HAP-1 (cell line): ENCODE measurements at regions not wholly inside any gene's neighbourhood (a gene's known extent, or its start where the extent isn't known, plus 50 kb on each side); places are given as distances from the start of the nearest gene placed in this dataset.
"Not testable (repeated sequence)": the region's sequence is repeated elsewhere in the genome, so short reads cannot be mapped to it uniquely, and the experiment has no call there.

Experiments
- DNase-seq, 2 experiments: peaks; one replicate each; pipeline ENCODE4 v3.0.0-alpha.2; 2016 to 2020; ENCODE audit warnings: low spot score in 2 of 2
- H3K27me3 ChIP-seq: fragments of 250-450 bp; sonication (Bioruptor Pico); 2 replicates; pipeline ENCODE4 v1.5.1; 2020; ENCODE audit warnings: low read depth, mild to moderate bottlenecking, moderate library complexity
- H3K36me3 ChIP-seq: fragments of 250-450 bp; sonication (Bioruptor Pico); replicated peaks from 2 replicates; pipeline ENCODE4 v1.5.1; 2020; ENCODE audit warnings: mild to moderate bottlenecking
- H3K4me1 ChIP-seq: fragments of 250-450 bp; sonication (Bioruptor Pico); 2 replicates; pipeline ENCODE4 v1.5.1; 2020; ENCODE audit warnings: mild to moderate bottlenecking
- H3K4me3 ChIP-seq: fragments of 250-450 bp; sonication (Bioruptor Pico); 2 replicates; pipeline ENCODE4 v1.5.1; 2020; ENCODE audit warnings: mild to moderate bottlenecking, moderate library complexity
- H3K9me3 ChIP-seq: fragments of 250-450 bp; sonication (Bioruptor Pico); 2 replicates; pipeline ENCODE4 v1.5.1; 2020; ENCODE audit warnings: mild to moderate bottlenecking, moderate library complexity
- in situ Hi-C: fragments of 300-500 bp; cut with MboI; formaldehyde crosslinking; loops from 3 replicates; pipeline ENCODE4 v1.14.3; 2020; ENCODE audit warnings: low sequenced_read_pairs, inconsistent platforms, mixed read lengths

DNA sequence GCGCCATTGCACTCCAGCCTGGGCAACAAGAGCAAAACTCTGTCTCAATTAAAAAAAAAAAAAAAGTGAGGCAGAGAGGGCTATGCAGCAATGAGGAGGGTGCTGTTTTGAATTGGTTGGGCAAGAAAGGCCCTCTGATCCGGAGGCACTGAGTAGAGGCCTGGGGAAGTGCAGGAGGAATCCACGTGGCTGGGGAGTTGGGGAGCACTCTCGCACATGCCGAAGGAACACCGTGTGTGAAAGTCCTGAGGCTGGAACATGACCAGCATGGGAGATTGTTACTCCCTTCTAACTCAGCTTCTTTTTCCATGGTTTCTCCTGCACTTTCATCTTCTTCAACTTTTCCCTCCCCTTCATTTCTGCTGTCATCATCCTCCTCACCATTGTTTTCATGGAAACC lies 347.9 kb upstream of the HS6ST1 start:
- in situ Hi-C loops = no loop called here
- H3K9me3 ChIP-seq = no peaks in the 10 kb centered on the region
- H3K36me3 ChIP-seq = no peaks in the 10 kb centered on the region
- H3K4me3 ChIP-seq = no peak overlapping the region
- DNase-seq = no peak
- H3K4me1 ChIP-seq = no peaks in the 10 kb centered on the region
- no peaks in the 10 kb centered on the region for H3K27me3 ChIP-seq

- Histone ChIP-seq H3K36me3 (no peaks in the 10 kb centered on the region), H3K4me1 (no peaks in the 10 kb centered on the region), H3K4me3 (no peak overlapping the region), H3K9me3 (no peaks in the 10 kb centered on the region), H3K27me3 (no peaks in the 10 kb centered on the region)
- DNase-seq = no peak
- in situ Hi-C loops = no loop called here
Measured at GRCh38 chr2:128667391-128667790, 348.7 kb upstream of the HS6ST1 start.

- no peak overlapping the region for H3K4me3 ChIP-seq
- no peaks in the 10 kb centered on the region for H3K36me3 ChIP-seq
- DNase-seq = no peak
- H3K9me3 ChIP-seq = no peaks in the 10 kb centered on the region
- no peaks in the 10 kb centered on the region for H3K27me3 ChIP-seq
- in situ Hi-C loops = no loop called here
- H3K4me1 ChIP-seq = no peaks in the 10 kb centered on the region
Measured at GRCh38 chr2:128668946-128669345, 350.3 kb upstream of the HS6ST1 start.

DNA sequence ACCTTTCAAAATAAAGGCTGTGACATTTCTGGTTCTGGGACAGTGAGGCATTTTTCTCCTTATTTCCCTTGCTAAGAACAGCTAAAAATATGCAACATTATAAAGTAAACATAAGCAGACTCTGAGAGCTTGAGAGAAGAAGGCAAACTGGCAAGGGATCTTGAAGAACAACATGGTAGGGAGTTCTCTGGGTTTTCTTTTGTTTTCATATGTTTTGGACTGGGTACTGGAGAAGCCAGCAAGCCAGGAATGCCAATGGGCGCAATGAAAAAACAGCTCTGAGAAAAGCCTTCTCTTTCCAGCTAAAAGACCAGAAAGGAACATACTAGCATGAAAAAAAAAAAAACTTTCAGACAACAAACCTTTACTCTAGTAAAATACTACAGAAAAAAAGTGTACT lies 351.4 kb upstream of the HS6ST1 start:
- Histone ChIP-seq H3K27me3 (no peaks in the 10 kb centered on the region), H3K9me3 (no peaks in the 10 kb centered on the region), H3K4me1 (no peaks in the 10 kb centered on the region), H3K36me3 (no peaks in the 10 kb centered on the region), H3K4me3 (no peak overlapping the region)
- in situ Hi-C loops = no loop called here
- no peak for DNase-seq

DNA sequence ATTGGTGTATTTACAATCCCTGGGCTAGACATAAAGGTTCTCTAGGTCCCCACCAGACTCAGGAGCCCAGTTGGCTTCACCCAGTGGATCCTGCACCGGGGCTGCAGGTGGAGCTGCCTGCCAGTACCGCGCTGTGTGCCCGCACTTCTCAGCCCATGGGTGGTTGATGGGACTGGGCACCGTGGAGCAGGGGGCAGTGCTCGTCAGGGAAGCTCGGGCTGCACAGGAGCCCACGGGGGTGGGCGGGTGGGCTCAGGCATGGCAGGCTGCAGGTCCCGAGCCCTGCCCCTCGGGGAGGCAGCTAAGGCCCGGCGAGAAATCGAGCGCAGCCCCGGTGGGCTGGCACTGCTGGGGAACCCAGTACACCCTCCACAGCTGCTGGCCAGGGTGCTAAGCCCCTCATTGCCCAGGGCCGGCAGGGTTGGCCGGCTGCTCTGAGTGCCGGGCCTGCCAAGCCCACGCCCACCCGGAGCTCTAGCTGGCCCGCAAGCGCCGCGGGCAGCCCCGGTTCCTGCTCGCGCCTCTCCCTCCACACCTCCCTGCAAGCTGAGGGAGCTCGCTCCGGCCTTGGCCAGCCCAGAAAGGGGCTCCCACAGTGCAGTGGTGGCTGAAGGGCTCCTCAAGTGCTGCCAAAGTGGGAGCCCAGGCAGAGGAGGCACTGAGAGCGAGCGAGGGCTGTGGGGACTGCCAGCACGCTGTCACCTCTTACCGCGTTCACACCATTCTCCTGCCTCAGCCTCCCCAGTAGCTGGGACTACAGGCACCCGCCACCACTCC lies 353.5 kb upstream of the HS6ST1 start:
- H3K4me3 ChIP-seq, H3K27me3 ChIP-seq, H3K9me3 ChIP-seq, DNase-seq, H3K4me1 ChIP-seq, in situ Hi-C loops, H3K36me3 ChIP-seq: not testable (repeated sequence)

DNA sequence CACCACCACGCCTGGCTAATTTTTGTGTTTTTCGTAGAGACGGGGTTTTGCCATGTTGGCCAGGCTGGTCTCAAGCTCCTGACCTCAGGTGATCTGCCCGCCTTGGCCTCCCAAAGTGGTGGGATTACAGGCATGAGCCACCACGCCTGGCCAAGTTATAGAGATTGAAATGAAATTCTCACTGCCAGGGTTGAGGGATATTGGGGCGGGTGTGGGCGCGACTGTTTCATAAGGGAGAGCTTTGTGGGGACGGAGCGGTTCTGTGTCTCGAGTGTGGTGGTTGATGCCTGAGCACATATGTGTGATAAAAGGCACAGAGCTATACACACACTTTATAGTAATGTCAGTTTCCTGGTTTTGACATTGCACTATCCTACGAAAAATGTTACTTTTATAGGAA lies 361.0 kb upstream of the HS6ST1 start:
- in situ Hi-C loops, H3K4me3 ChIP-seq, H3K36me3 ChIP-seq, H3K9me3 ChIP-seq, H3K27me3 ChIP-seq, H3K4me1 ChIP-seq, DNase-seq: not testable (repeated sequence)

DNA sequence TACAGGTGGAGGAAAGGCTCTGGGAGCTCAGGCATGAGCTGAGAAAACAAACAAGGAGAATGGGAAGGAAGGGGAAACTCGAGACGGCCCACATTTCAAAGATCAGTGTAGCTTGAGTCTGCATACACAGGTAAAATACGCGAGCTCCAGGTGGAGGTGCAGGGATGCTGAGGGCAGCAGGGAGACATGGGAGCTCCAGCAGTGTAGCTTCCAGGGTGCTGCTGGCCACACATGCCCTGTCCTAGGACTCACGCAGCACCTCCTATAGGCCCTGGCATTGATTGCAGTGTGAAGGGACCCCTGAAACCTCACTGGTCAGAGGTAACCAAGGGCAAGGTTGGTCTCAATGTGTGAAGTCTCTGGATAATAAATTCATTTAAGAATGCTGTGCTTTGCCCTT lies 362.8 kb upstream of the HS6ST1 start:
- no peaks in the 10 kb centered on the region for H3K9me3 ChIP-seq
- no peaks in the 10 kb centered on the region for H3K4me1 ChIP-seq
- no peak overlapping the region for H3K4me3 ChIP-seq
- in situ Hi-C loops = no loop called here
- H3K27me3 ChIP-seq = no peaks in the 10 kb centered on the region
- no peak for DNase-seq
- H3K36me3 ChIP-seq = no peaks in the 10 kb centered on the region

- Histone ChIP-seq H3K4me1 (no peaks in the 10 kb centered on the region), H3K9me3 (no peaks in the 10 kb centered on the region), H3K4me3 (no peak overlapping the region), H3K36me3 (no peaks in the 10 kb centered on the region), H3K27me3 (no peaks in the 10 kb centered on the region)
- DNase-seq = no peak
- in situ Hi-C loops = no loop called here
Measured at GRCh38 chr2:128682266-128682665, 363.6 kb upstream of the HS6ST1 start.

- no peak for DNase-seq
- H3K9me3 ChIP-seq = no peaks in the 10 kb centered on the region
- no peaks in the 10 kb centered on the region for H3K36me3 ChIP-seq
- in situ Hi-C loops = no loop called here
- H3K4me3 ChIP-seq = no peak overlapping the region
- H3K27me3 ChIP-seq = no peaks in the 10 kb centered on the region
- H3K4me1 ChIP-seq = no peaks in the 10 kb centered on the region
Measured at GRCh38 chr2:128682729-128683284, 364.1 kb upstream of the HS6ST1 start.

DNA sequence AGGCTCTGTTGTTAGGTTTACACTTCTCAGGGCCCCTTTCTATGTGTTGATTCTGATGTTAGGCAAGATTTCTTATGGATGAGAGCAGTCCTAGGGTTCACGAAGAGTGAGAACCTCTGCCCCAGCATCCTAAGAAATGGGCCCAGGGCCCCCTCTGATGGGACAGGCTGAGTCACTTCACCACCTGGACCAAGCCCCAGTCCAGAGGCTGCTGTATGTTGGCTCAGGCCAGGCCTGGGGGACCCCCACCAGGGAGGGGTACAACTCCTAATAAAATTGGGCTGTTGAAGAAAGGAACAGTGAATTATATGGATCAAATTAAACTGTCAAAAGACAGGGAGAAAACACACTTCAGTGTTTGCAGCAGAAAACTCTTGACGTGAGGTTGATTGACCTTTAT lies 365.9 kb upstream of the HS6ST1 start:
- Histone ChIP-seq H3K9me3 (no peaks in the 10 kb centered on the region), H3K27me3 (no peaks in the 10 kb centered on the region), H3K4me1 (no peaks in the 10 kb centered on the region), H3K36me3 (no peaks in the 10 kb centered on the region), H3K4me3 (no peak overlapping the region)
- DNase-seq = no peak
- in situ Hi-C loops = no loop called here

GRCh38 chr2:128685841-128686496 lies 367.3 kb upstream of the HS6ST1 start:
- Histone ChIP-seq H3K27me3 (no peaks in the 10 kb centered on the region), H3K4me1 (no peaks in the 10 kb centered on the region), H3K9me3 (no peaks in the 10 kb centered on the region), H3K4me3 (no peak overlapping the region), H3K36me3 (no peaks in the 10 kb centered on the region)
- in situ Hi-C loops = no loop called here
- no peak for DNase-seq

- Histone ChIP-seq H3K9me3 (no peaks in the 10 kb centered on the region), H3K27me3 (no peaks in the 10 kb centered on the region), H3K4me1 (no peaks in the 10 kb centered on the region), H3K4me3 (no peak overlapping the region), H3K36me3 (no peaks in the 10 kb centered on the region)
- in situ Hi-C loops = no loop called here
- DNase-seq = no peak
Measured at GRCh38 chr2:128686497-128686859, 367.8 kb upstream of the HS6ST1 start.

GRCh38 chr2:128686881-128687555 lies 368.4 kb upstream of the HS6ST1 start:
- no peaks in the 10 kb centered on the region for H3K27me3 ChIP-seq
- no peak for DNase-seq
- no peaks in the 10 kb centered on the region for H3K36me3 ChIP-seq
- no peaks in the 10 kb centered on the region for H3K4me1 ChIP-seq
- no peaks in the 10 kb centered on the region for H3K9me3 ChIP-seq
- H3K4me3 ChIP-seq = no peak overlapping the region
- in situ Hi-C loops = no loop called here

- Histone ChIP-seq H3K4me1 (no peaks in the 10 kb centered on the region), H3K9me3 (no peaks in the 10 kb centered on the region), H3K27me3 (no peaks in the 10 kb centered on the region), H3K36me3 (no peaks in the 10 kb centered on the region), H3K4me3 (no peak overlapping the region)
- in situ Hi-C loops = no loop called here
- no peak for DNase-seq
Measured at GRCh38 chr2:128687565-128687964, 368.9 kb upstream of the HS6ST1 start.
